WI38 (cell line): ENCODE measurements at regions not wholly inside any gene's neighbourhood (a gene's known extent, or its start where the extent isn't known, plus 50 kb on each side); places are given as distances from the start of the nearest gene placed in this dataset.

Experiments
- H3K4me3 ChIP-seq: 2 replicates; pipeline ENCODE4 v1.5.1; 2011; ENCODE audit warnings: low read depth, mild to moderate bottlenecking, control low read depth, low read length
- TF ChIP-seq, protein P1 (sequence below): IDR thresholded peaks from 2 replicates; pipeline ENCODE4 v1.5.1; 2012; ENCODE audit warnings: low read depth, mild to moderate bottlenecking, control low read depth, low read length

DNA sequence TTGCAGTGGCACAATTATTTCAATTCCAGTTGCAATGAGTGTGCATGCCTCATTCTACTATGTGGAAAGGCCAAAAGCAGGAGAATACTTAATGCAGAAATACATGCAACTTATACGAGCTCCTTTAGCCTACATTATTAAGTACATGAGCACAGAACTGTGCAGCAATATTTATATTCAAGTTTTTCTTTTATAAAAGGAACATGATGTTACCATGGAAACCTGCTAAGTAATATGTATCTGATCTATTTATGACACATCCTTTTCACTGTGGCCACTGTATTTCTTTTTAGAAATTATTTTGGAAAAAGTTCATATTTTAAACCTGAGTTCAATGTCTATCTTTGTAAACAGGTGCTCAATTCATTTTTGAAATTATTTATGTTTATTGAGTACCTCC, 88.9 kb downstream of the ELAPOR2 start:
- TF ChIP-seq, protein P1, sequence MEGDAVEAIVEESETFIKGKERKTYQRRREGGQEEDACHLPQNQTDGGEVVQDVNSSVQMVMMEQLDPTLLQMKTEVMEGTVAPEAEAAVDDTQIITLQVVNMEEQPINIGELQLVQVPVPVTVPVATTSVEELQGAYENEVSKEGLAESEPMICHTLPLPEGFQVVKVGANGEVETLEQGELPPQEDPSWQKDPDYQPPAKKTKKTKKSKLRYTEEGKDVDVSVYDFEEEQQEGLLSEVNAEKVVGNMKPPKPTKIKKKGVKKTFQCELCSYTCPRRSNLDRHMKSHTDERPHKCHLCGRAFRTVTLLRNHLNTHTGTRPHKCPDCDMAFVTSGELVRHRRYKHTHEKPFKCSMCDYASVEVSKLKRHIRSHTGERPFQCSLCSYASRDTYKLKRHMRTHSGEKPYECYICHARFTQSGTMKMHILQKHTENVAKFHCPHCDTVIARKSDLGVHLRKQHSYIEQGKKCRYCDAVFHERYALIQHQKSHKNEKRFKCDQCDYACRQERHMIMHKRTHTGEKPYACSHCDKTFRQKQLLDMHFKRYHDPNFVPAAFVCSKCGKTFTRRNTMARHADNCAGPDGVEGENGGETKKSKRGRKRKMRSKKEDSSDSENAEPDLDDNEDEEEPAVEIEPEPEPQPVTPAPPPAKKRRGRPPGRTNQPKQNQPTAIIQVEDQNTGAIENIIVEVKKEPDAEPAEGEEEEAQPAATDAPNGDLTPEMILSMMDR, result no peak
- no peak overlapping the region for H3K4me3 ChIP-seq

DNA sequence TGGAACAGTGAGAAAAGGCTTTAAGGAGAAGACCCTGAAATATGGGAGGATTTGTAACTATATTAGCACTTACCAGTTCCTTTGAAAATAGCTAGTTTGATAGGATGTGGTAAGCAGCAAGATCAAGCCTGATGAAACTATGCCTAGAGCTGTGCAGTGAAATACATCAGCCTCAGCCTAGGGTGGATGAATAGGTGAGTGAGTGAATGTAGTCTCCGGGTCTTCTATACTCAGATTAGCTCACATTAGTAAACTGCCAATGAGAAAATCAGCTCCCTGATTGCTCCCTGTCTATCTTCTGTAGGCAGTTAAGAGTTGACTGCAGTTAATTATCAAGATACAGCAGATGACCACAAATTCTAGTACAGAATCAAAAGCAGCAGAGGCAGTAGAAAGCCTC, 89.6 kb downstream of the ELAPOR2 start:
- H3K4me3 ChIP-seq, result no peak overlapping the region

DNA sequence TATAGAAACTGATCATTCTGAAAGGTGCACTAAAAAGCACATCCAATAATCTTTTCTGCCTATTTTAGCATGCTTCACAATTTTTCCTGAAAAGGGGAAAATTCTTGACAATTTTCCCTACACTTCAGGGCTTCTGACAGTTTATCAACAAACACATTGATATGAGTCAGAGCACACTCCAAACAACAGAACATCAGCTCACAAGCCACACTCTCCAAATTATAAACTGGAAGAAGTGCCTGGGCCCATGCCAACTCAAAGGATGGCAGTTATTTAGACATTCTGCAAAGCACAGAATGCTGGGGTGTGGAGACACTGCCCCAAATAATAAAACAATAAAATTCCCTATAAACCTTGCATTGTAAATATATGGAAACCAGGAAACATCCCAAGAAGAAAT, 90.8 kb downstream of the ELAPOR2 start:
- TF ChIP-seq, protein P1, result no peak
- H3K4me3 ChIP-seq, result no peak overlapping the region

More for the DNA sequence above, 89.6 kb downstream of the ELAPOR2 start:
- TF ChIP-seq, protein P1, result no peak

DNA sequence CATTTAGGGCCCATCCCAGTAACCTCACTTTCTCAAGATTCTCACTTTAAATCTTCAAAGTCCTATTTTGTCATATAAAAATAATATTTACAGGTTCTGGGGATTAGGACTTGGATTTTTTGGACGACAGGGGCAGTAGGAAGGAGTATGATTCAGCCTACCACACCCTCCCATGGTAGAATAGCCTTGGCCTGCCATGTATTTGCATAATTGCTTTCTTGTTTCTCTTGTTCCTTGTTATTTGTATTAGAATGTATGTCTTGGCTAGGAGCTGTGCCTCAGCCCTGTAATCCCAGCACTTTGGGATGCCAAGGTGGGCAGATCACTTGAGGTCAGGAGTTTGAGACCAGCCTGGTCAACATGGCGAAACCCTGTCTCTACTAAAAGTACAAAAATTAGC, 92.5 kb downstream of the ELAPOR2 start:
- no peak overlapping the region for H3K4me3 ChIP-seq
- TF ChIP-seq, protein P1, result no peak

DNA sequence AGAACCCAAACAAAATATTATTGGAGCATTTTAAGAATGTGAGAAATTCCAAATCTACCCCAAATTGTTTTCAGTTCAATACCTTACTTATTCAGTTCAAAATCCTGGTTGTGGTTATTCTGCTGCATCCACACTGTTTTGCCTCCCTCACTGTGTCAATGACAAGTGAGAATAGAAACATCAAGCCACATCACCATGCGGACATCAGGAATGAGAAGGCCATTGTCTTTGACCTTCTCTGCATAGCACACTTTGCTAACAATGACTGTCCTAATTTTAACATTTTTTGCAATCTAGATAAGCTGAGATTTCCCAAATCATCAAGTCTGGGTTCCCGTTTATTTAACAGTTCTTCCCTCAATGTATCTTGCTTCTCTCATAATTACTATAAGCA, 93.7 kb downstream of the ELAPOR2 start:
- TF ChIP-seq, protein P1, result no peak

DNA sequence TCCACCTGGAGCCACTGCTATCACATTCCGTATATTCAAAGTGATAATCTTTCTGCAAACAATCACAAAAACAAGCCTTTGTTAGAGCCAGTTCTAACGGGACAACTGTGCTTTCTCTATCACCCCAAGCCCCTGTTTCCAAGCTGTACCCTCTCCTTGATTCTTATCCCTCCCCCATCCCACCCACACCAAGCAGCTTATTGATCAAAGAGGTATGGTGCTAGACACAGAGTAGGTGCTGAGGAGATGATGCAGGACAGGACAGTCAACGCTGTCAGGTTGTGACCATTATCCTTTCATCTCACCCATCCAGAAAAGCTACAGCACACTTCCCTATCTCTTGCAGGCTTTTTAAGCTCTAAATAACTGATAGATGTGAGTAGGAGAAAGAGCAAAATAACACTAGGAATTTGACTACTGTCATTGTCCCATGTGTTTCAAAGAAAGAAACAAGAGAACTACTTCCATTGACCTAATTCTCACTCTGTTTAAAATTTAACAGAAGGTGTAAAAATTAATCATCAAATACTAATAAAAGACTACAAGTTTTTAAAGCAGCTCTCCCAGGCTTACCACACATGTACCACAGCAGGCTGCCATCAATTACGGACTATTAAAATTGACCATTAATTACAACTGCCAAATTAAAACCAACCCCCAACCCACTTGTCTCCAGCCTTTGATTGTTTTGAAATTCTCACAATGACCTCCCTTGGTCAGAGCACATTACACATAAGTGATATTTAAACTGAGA, 94.3 kb downstream of the ELAPOR2 start:
- TF ChIP-seq, protein P1, result no peak
- no peak overlapping the region for H3K4me3 ChIP-seq

More for the DNA sequence above, 93.7 kb downstream of the ELAPOR2 start:
- H3K4me3 ChIP-seq, result no peak overlapping the region

DNA sequence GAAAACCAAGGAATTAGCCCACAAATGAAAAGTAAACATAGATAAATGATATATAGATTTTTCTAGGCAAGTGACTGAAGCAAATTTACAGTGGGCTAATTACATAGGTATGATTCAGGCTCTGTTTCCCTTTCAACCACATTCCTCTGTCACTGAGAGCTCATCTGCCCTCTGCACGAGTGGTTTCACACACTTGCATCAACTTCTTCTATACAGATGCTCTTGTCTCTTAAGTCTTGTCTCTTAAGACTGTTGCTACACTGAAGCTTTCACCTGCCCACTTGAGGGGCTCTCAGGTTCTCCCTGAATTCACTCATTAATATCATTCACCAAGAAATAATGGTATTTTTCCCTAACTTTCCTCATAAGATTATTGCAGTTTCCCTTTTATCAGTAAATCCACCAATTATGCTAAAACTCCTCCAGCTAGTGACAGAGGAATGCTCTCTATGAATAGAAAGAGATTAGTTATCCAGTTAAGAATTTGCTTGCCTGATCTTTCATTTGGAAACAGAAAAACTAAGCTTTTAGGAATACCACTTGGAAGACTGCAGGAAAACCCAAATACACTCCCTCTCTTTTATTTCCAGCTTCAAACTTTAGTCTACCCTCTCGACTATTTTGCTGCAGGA, 95.7 kb downstream of the ELAPOR2 start:
- no peak overlapping the region for H3K4me3 ChIP-seq
- TF ChIP-seq, protein P1, result no peak
